Peyer's patch (tissue), 4 donors: ENCODE measurements at regions not wholly inside any gene's neighbourhood (a gene's known extent, or its start where the extent isn't known, plus 50 kb on each side); places are given as distances from the start of the nearest gene placed in this dataset.

Source experiments
- DNase-seq, 3 donors: peaks; one replicate each; pipeline ENCODE4 v3.0.0-alpha.2; 2017 to 2019
- H3K27ac ChIP-seq, 4 donors: fragments of 200-600 bp; sonication (generic); one replicate each; pipeline ENCODE4 v1.5.1; 2016 to 2019
- H3K27me3 ChIP-seq, 2 donors: fragments of 200-600 bp; sonication (generic); one replicate each; pipeline ENCODE4 v1.5.1; 2019
- H3K36me3 ChIP-seq, 3 donors: fragments of 200-600 bp; sonication (generic); one replicate each; pipeline ENCODE4 v1.5.1; 2016 to 2019
- H3K4me1 ChIP-seq, 4 donors: fragments of 200-600 bp; sonication (generic); one replicate each; pipeline ENCODE4 v1.5.1; 2016 to 2019
- H3K4me3 ChIP-seq, 4 donors: fragments of 200-600 bp; sonication (generic); 1 replicate in 3 of 4; 2 replicates in 1 of 4; pipeline ENCODE4 v1.5.1; 2016 to 2019; ENCODE audit warnings: mild to moderate bottlenecking in 1 of 4
- H3K9me3 ChIP-seq, 4 donors: fragments of 200-600 bp; sonication (generic); one replicate each; pipeline ENCODE4 v1.5.1; 2016 to 2019; ENCODE audit warnings: mild to moderate bottlenecking in 1 of 4
- POLR2A ChIP-seq, 2 donors: fragments of 450-650 bp; IDR thresholded peaks; one replicate each; pipeline ENCODE4 v1.5.1; 2017; ENCODE audit warnings: antibody characterized with exemption in 2 of 2, mild to moderate bottlenecking in 2 of 2, moderate library complexity in 2 of 2
- TF ChIP-seq, protein P1 (sequence below), 6 experiments: fragments of 450-650 bp in 4 of 6; fragments of 200-600 bp in 2 of 6; sonication (generic) in 1 of 6; IDR thresholded peaks; one replicate each; pipeline ENCODE4 v1.5.1; 2017 to 2019; ENCODE audit warnings: antibody characterized with exemption in 6 of 6, mild to moderate bottlenecking in 3 of 6, moderate library complexity in 1 of 6

DNA sequence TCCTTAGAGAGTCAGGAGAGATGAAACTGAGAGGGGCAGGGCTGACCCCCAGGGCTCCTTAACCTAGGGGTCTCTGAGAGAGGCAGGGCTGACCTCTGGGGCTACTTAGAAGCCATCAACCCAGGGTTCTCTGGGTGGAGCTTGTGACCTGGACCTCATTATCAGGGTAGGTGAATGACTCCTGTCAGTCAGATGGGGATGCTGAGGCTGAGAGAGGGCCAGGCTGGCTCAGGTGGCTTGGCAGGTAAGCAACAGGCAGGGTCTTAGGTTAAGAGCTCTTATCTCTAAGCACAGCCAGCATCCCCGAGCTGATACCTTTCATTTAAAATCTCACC, 160.9 kb downstream of the PTPRU start:
- Histone ChIP-seq H3K36me3 (no peaks in the 10 kb centered on the region), H3K9me3 (no peaks in the 10 kb centered on the region), H3K4me1 (no peaks in the 10 kb centered on the region), H3K27me3 (no peaks in the 10 kb centered on the region), H3K27ac (no peak overlapping the region), H3K4me3 (no peak overlapping the region)
- TF ChIP-seq, protein P1, sequence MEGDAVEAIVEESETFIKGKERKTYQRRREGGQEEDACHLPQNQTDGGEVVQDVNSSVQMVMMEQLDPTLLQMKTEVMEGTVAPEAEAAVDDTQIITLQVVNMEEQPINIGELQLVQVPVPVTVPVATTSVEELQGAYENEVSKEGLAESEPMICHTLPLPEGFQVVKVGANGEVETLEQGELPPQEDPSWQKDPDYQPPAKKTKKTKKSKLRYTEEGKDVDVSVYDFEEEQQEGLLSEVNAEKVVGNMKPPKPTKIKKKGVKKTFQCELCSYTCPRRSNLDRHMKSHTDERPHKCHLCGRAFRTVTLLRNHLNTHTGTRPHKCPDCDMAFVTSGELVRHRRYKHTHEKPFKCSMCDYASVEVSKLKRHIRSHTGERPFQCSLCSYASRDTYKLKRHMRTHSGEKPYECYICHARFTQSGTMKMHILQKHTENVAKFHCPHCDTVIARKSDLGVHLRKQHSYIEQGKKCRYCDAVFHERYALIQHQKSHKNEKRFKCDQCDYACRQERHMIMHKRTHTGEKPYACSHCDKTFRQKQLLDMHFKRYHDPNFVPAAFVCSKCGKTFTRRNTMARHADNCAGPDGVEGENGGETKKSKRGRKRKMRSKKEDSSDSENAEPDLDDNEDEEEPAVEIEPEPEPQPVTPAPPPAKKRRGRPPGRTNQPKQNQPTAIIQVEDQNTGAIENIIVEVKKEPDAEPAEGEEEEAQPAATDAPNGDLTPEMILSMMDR (IDR thresholded peaks at IDR 0.05), result no peak
- TF ChIP-seq POLR2A (IDR thresholded peaks at IDR 0.05), result no peak
- no peak for DNase-seq

DNA sequence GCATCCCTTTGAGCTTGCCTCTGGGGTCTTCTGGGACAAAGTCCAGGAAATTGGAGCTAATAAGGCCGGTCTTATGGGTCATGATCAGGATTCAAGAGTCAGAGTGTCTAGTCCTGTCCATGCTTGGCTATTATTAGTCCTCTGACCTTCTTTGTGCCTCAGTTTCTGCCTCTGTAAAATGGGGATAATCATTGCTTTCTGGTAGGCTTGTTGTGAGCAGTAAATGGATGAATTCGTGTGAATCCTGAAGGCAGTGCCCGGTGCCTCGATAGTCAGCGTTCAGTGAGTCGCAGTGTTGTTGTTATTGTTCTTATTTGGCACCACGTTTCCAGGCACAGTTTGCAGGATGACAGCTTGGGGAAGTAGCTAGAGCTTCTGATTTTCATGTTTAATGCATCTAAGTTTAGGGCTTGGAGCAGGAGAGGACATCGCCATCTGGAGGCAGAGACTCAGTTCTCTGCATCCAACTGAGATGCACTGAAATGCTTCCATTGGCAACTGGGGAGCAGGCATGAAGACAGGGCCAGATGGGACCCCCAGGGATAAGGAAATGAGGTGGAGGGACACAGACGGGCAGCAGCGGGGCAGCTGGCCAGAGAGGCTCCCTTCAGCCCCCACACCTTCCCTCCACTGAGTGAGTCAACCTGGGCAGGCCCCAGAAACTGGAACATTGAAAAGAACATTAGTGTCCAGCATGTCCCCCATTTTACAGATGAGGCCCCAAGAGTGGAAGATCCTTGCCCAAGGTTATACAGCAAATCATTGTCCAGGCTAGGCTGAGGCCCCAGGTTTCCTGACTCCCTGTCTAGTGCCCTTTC, 160.3 kb downstream of the PTPRU start:
- Histone ChIP-seq H3K4me1 (no peaks in the 10 kb centered on the region), H3K9me3 (no peaks in the 10 kb centered on the region), H3K27ac (no peak overlapping the region), H3K27me3 (no peaks in the 10 kb centered on the region), H3K36me3 (no peaks in the 10 kb centered on the region), H3K4me3 (no peak overlapping the region)
- TF ChIP-seq, protein P1 (IDR thresholded peaks at IDR 0.05), result no peak
- TF ChIP-seq POLR2A (IDR thresholded peaks at IDR 0.05), result no peak
- no peak for DNase-seq

DNA sequence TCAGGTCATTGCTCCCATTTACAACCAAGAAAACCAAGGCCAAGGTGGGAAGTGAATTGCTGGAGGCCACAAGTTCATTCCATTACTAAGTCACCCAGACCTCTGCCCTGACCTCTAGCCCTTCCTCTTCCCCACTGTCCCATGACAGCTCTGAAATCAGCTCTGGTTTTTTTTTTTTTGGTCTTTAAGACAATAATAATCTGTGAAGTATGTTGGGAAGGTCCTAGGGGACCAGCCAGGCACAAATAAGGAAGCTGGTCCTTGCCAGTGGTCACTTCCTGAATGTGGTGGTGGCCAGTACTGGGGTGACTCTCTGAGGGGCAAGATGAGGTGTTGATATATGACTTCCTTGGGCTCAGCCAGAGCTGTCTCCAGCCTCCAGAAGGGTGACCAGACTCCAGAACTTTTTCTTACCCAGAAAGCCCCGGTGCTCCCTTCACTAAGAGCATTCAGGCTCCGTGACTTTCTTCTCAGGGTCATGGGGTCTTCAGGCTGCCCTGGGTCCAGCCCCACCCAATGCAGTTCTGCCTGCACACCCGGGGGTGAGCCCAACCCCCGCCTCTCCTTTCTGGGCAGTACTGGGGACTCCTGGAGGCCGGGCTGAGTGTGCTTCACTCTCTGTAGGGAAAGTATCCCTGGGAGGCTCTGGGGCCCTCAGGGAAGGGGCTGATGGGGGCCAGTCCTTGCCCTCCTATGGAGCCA, 159.6 kb downstream of the PTPRU start:
- Histone ChIP-seq H3K36me3 (no peaks in the 10 kb centered on the region), H3K4me1 (no peaks in the 10 kb centered on the region), H3K9me3 (no peaks in the 10 kb centered on the region), H3K27ac (no peak overlapping the region), H3K27me3 (no peaks in the 10 kb centered on the region), H3K4me3 (no peak overlapping the region)
- TF ChIP-seq, protein P1 (IDR thresholded peaks at IDR 0.05), result no peak
- no peak for TF ChIP-seq POLR2A (IDR thresholded peaks at IDR 0.05)
- peak in 1 of 3 donors; percentile 17 for DNase-seq

DNA sequence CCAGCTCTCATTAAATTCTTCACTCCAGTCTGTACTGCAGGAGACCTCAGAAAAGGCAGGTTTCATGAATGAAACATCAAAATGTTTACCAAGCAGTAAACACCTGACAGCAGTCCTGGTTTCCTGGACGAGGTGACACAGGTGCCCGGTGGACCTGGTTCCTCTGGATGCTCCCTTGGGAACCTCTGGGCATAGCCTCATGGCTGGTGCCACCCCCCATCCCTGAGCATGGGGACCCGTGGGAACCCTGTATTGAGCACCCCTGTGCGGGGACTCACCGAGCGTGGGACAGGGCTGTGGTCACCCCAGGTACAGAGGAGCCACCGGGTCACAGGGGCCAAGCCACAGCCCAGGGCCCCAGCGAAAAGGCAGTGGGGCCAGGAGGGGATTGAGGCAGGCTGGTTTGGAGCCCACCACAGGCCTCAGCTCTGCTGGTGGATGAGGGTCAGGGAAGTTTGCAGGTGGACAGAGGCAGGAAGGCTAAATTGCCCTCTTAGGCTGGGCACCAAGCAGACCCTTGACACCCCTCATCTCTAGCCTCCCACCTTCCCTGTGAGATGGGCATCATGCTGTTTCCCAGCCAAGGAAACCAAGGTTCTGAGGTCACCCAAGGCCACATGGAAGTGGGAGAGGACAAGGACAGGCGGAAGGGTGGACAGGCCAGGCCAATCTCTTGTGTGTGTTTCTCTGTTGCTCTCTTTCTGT, 158.4 kb downstream of the PTPRU start:
- no peaks in the 10 kb centered on the region for H3K4me1 ChIP-seq
- no peak overlapping the region for H3K4me3 ChIP-seq
- TF ChIP-seq, protein P1 (IDR thresholded peaks at IDR 0.05), result no peak
- no peak for TF ChIP-seq POLR2A (IDR thresholded peaks at IDR 0.05)
- H3K27me3 ChIP-seq, result no peaks in the 10 kb centered on the region
- H3K27ac ChIP-seq, result no peak overlapping the region
- no peaks in the 10 kb centered on the region for H3K36me3 ChIP-seq
- H3K9me3 ChIP-seq, result no peaks in the 10 kb centered on the region
- peak in 1 of 3 donors; percentile 32 for DNase-seq

DNA sequence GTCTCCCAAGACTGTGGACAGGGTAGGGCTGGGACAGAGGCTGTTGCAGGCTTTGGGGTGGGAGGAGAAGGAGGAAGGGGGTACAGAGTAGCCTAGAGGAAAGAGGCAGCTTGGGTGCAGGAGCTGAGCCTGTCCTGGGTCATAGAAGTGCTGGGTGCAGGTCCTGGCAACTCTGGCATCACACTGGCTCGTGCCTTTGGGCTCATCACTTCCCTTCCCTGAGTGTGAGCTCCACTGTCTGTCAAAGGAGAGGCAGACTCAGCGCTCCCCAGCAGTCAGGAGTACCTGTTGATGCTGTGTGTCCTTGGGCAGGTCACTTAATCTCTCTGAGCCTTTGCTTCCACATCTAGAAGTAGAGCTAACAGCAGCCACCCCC, 157.1 kb downstream of the PTPRU start:
- H3K4me3 ChIP-seq, result no peak overlapping the region
- no peaks in the 10 kb centered on the region for H3K9me3 ChIP-seq
- no peaks in the 10 kb centered on the region for H3K4me1 ChIP-seq
- DNase-seq, result peak in 1 of 3 donors; percentile 11
- no peaks in the 10 kb centered on the region for H3K27me3 ChIP-seq
- H3K36me3 ChIP-seq, result no peaks in the 10 kb centered on the region
- no peak overlapping the region for H3K27ac ChIP-seq
- TF ChIP-seq, protein P1 (IDR thresholded peaks at IDR 0.05), result no peak
- no peak for TF ChIP-seq POLR2A (IDR thresholded peaks at IDR 0.05)
